NCI-H748 (cell line): ENCODE measurements at regions not wholly inside any gene's neighbourhood (a gene's known extent, or its start where the extent isn't known, plus 50 kb on each side); places are given as distances from the start of the nearest gene placed in this dataset.
"Not testable (repeated sequence)": the region's sequence is repeated elsewhere in the genome, so short reads cannot be mapped to it uniquely, and the experiment has no call there.

Source experiments
- DNase-seq: peaks from one replicate; lab custom pipeline; 2025; ENCODE audit not compliant: unreplicated experiment; lab: John Stamatoyannopoulos, UW

GRCh38 chr12:53869500-53869899, 69.1 kb upstream of the HOXC13 start:
- peak; percentile 26 for DNase-seq

- DNase-seq, result no peak
Observed at GRCh38 chr12:53870117-53870516, 68.5 kb upstream of the HOXC13 start.

GRCh38 chr12:53871367-53871766, 67.3 kb upstream of the HOXC13 start:
- no peak for DNase-seq

GRCh38 chr12:53872367-53872766, 66.3 kb upstream of the HOXC13 start:
- no peak for DNase-seq

- DNase-seq, result not testable (repeated sequence)
Observed at GRCh38 chr12:53877961-53878360, 60.7 kb upstream of the HOXC13 start.

GRCh38 chr12:53887006-53887405, 51.6 kb upstream of the HOXC13 start:
- DNase-seq, result no peak

- DNase-seq, result no peak
Observed at GRCh38 chr12:53887881-53888280, 50.8 kb upstream of the HOXC13 start.
